K562 (cell line): ENCODE measurements at regions not wholly inside any gene's neighbourhood (a gene's known extent, or its start where the extent isn't known, plus 50 kb on each side); places are given as distances from the start of the nearest gene placed in this dataset.

Source experiments
- CHD4 ChIP-seq: fragments of 200-600 bp; sonication (generic); IDR thresholded peaks from 3 replicates; pipeline ENCODE4 v1.6.1; 2012; ENCODE audit warnings: low read depth, mild to moderate bottlenecking, mixed read lengths, low read length, inconsistent platforms; ENCODE audit not compliant: insufficient read depth, insufficient replicate concordance, poor library complexity, severe bottlenecking
- CLOCK ChIP-seq: fragments of 250-450 bp; sonication (Bioruptor Pico); IDR thresholded peaks from 2 replicates; pipeline ENCODE4 v1.4.0; 2020; ENCODE audit warnings: mild to moderate bottlenecking, moderate library complexity, borderline replicate concordance
- HSF4 ChIP-seq: fragments of 250-450 bp; sonication (Bioruptor Pico); IDR thresholded peaks from 2 replicates; pipeline ENCODE4 v2.1.2; 2022; ENCODE audit warnings: mild to moderate bottlenecking, moderate library complexity, borderline replicate concordance
- L3MBTL2 ChIP-seq: fragments of 450-650 bp; IDR thresholded peaks from 2 replicates; pipeline ENCODE4 v1.6.1; 2016; ENCODE audit warnings: mild to moderate bottlenecking, moderate library complexity
- RUNX1 ChIP-seq: sonication (generic); IDR thresholded peaks from 2 replicates; pipeline ENCODE4 v1.6.1; 2016; ENCODE audit warnings: antibody characterized with exemption, low read depth
- SREBF1 ChIP-seq: fragments of 150-350 bp; IDR thresholded peaks from 2 replicates; pipeline ENCODE4 v1.6.1; 2014; ENCODE audit warnings: antibody characterized with exemption, low read depth, low read length, borderline replicate concordance
- U2AF1 ChIP-seq: fragments of 200-400 bp; formaldehyde crosslinking; optimal IDR thresholded peaks from 2 replicates; pipeline ENCODE3; 2017; ENCODE audit warnings: mild to moderate bottlenecking, low read depth, low read length, moderate library complexity
- ZC3H4 ChIP-seq: sonication (generic); formaldehyde crosslinking; IDR thresholded peaks from 2 replicates; pipeline ENCODE4 v1.9.0; 2021; ENCODE audit warnings: missing genetic modification reagents, borderline replicate concordance
- ZNF347 ChIP-seq: fragments of 450-650 bp; formaldehyde crosslinking; IDR thresholded peaks from 2 replicates; pipeline ENCODE4 v1.4.0; 2020; ENCODE audit warnings: low read depth, mild to moderate bottlenecking, moderate library complexity
- TF ChIP-seq, protein P1 (sequence below): sonication (generic); formaldehyde crosslinking; IDR thresholded peaks from 2 replicates; pipeline ENCODE4 v1.8.0; 2022; ENCODE audit warnings: missing genetic modification reagents, mild to moderate bottlenecking, borderline replicate concordance
- TF ChIP-seq, protein P2 (sequence below): fragments of 450-650 bp; IDR thresholded peaks from 2 replicates; pipeline ENCODE4 v1.6.1; 2014; ENCODE audit warnings: low read depth, mild to moderate bottlenecking, moderate library complexity, borderline replicate concordance

DNA sequence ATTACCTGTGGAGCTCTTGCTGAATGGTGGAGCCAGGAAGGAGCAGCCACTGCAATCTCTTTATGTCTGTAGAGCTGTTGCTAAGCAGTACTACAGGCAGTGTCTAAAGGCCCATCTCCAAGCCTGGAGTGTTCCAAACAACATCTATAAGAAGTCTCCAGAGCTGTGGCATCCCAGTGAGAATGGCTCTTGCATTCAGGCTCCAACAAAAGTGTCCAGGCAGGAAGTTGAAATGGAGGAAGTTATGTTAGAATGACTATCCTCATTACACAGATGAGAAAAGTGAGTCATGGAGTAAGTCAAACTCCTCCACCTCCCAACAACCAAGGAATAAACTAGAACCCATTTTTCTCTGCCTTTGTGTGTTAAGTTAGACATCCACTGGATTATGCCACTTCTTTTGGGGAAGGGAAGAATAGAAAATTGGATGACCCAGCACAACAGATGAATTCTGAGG lies 288.5 kb upstream of the STXBP5 start (continued):
- TF ChIP-seq, protein P1, sequence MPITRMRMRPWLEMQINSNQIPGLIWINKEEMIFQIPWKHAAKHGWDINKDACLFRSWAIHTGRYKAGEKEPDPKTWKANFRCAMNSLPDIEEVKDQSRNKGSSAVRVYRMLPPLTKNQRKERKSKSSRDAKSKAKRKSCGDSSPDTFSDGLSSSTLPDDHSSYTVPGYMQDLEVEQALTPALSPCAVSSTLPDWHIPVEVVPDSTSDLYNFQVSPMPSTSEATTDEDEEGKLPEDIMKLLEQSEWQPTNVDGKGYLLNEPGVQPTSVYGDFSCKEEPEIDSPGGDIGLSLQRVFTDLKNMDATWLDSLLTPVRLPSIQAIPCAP = no peak
- TF ChIP-seq, protein P2, sequence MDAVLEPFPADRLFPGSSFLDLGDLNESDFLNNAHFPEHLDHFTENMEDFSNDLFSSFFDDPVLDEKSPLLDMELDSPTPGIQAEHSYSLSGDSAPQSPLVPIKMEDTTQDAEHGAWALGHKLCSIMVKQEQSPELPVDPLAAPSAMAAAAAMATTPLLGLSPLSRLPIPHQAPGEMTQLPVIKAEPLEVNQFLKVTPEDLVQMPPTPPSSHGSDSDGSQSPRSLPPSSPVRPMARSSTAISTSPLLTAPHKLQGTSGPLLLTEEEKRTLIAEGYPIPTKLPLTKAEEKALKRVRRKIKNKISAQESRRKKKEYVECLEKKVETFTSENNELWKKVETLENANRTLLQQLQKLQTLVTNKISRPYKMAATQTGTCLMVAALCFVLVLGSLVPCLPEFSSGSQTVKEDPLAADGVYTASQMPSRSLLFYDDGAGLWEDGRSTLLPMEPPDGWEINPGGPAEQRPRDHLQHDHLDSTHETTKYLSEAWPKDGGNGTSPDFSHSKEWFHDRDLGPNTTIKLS = no peak
- no peak for TF ChIP-seq ZNF347 (CRISPR knock-in tag)
- TF ChIP-seq SREBF1 = no peak
- TF ChIP-seq CLOCK (CRISPR knock-in tag) = 0 out of 2 replicates have a peak, but pooled peaks have one; percentile 56
- TF ChIP-seq L3MBTL2 = no peak
- no peak for TF ChIP-seq RUNX1
- TF ChIP-seq CHD4 = no peak
- peak; percentile 75; the same call in 1 of the 2 replicates for TF ChIP-seq HSF4
- no peak for TF ChIP-seq ZC3H4 (CRISPR knock-in tag)
- TF ChIP-seq U2AF1 = no peak
